ENCODE measurements at regions not wholly inside any gene's neighbourhood (a gene's known extent, or its start where the extent isn't known, plus 50 kb on each side); places are given as distances from the start of the nearest gene placed in this dataset.

- no peak for DNase-seq
Observed at GRCh38 chr13:38520041-38520440, 166.8 kb upstream of the FREM2 start.

DNA sequence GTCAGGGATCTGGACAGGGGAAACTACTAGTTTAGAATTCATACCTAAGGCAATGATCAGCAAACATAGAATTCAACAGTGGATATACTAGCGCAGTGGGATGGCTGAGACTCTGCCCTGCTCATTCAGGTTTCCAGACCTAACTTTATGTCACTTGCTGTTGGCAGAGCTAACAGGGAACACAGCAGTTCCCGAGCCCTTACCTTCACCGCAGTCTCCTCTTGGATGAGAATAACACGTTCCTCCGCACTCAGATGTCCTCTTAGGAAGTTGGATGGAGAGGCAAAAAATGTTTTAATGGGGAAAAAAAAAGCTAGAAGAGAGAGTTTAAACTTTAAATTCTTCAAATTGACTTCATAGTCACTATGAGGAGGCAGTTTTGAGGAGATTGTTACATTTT, 159.7 kb upstream of the FREM2 start:
- no peak for DNase-seq

GRCh38 chr13:38528986-38529385, 157.9 kb upstream of the FREM2 start:
- no peak for DNase-seq

DNA sequence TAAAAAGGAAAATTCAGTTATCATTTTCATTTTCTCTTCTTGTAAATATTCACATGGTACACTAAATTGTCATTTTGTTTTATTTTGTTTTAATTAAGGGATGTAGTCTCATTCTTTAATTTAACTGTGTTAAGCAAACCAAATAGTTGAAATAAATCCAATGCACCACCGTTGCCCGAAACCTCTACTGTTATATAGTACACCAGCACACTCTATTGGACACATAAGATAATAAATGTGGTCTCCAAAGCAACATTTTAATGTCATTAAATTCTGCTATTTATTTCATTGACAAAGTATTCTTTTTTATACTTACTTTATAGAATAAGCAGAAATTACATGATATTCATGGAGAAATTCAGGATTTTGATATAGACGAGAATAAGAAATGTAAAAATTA, 156.4 kb upstream of the FREM2 start:
- DNase-seq, result peak; percentile 22

DNA sequence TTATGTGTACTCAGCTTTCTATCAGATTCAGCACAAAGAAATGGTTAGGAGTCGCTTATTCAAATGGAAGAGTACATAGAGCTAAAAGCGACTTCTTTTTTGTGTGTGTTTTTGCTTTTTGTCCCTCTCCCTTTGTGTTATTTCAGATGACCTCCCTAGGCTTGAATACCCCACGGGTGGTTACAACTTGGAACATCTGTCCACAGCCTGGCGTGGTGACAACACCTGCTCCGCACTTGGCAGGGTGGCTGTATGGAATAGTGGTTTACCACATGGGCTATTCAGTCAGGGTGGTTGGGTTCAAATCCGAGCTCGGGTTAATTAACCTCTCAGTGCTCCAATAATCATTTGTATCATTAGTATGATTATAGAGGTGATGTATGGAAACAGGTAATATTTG, 151.6 kb upstream of the FREM2 start:
- DNase-seq, result no peak

- no peak for DNase-seq
Observed at GRCh38 chr13:38537051-38537450, 149.8 kb upstream of the FREM2 start.

DNA sequence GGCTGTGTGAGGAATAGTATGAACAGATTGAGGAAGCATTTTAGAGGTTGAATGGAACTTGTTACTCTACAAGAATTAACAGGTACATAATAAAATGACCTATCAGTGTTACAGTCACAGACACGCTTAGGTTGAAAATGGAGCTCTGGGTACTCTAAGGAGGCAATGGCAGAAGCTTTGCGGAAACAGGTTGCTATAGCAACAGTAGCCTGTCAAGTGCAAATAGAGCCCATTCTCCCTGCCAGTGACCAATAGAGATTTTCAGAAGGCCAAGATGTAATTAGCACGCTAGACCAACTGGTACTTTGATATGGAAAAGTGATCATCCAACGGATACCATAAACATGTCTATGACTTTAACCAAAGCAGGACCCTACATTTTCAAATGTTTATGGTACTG, 148.5 kb upstream of the FREM2 start:
- no peak for DNase-seq

DNA sequence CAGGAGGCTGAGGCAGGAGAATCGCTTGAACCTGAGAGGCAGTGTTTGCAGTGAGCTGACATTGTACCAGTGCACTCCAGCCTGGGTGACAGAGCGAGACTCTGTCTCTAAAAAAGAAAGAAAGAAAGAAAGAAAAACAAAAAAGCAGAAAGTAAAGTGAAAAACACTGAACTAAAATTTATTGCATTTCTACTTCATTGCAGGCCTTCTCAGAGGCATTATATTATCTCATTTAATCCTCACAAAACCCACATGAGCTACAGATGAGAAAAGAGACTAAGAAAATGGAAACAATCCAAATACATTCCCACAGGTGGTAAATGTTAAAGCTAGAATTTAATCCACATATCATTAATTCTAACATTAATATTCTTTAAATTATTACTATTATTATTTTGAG, 147.2 kb upstream of the FREM2 start:
- no peak for DNase-seq

DNA sequence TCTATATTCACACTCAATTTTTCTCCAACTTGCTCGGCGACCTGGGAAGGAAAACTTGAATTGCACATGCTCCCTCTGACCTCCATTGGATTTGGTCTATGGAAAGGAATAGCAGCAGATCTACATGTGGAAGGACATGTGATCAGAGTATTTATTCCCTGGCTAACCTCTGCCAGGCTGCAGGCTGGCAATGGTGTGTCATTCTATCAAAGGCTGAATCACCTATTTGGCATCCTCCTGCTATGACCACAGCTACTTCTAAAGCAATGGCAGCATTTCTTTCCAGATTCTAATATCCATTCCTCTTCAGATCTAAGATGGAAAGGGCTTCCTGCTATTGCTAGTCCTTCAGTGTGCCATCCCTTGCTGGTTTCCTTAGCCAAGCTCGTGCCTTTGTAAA, 144.3 kb upstream of the FREM2 start:
- DNase-seq, result no peak

- no peak for DNase-seq
Observed at GRCh38 chr13:38543561-38543960, 143.3 kb upstream of the FREM2 start.

DNA sequence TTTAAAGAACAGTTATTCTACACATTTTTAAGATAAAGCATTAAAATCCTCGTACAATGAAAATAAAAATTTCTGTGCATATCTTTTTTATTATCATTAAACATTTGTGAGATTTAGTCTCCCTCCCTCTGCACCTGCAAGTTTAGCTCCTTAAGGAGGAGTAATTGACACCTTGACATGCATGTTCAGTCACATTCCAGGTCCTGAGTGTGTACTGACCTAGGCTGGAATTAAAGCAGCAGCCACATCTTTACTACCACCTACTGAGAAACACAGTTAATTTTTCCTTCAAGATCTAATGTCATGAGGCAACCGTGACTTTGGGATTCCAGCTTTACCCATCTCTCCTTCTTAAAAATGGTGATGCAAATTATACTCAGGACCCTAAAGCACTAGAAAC, 123.1 kb upstream of the FREM2 start:
- DNase-seq, result no peak

- no peak for DNase-seq
Observed at GRCh38 chr13:38564256-38565150, 122.4 kb upstream of the FREM2 start.

GRCh38 chr13:38566023-38566422, 120.9 kb upstream of the FREM2 start:
- DNase-seq, result no peak

DNA sequence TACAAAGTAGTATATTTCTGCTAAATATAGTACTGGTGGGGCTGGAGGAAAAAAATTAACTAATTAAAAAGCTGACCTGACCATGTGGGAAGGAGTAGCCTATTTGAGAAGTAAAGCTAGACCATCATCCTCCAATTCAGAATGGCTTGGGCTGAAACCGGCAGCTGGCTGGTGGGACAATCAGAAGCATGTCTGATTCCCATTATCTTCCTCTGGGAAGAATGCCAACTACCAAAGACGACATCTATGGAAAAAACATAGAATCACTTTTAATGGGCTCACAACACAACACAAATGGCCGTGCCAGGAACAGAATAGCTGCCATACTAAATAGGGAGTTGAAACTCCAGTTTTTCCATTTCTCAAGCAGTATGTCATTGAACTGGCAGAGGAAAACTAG, 120.4 kb upstream of the FREM2 start:
- DNase-seq, result no peak

- DNase-seq, result no peak
Observed at GRCh38 chr13:38570706-38571105, 116.2 kb upstream of the FREM2 start.

DNA sequence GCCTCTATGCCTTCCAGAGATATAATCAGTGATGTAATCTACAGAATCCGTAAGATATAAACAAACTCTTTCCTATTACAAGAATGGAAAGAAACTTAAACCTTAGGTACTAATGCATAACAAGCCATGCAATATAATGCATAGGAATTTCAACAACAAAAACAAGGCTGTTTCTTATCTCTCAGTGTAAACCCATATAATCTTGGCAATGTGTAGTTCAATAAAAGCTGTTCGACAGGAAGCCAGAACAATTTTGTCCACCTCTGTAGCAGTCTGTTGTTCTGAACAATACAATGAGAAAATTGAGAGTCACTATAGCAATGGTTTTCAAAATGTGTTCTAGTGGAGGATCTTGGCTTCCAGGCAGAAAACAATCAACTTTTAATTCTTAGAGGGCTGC, 111.5 kb upstream of the FREM2 start:
- no peak for DNase-seq

GRCh38 chr13:38577048-38577447, 109.8 kb upstream of the FREM2 start:
- DNase-seq, result no peak

DNA sequence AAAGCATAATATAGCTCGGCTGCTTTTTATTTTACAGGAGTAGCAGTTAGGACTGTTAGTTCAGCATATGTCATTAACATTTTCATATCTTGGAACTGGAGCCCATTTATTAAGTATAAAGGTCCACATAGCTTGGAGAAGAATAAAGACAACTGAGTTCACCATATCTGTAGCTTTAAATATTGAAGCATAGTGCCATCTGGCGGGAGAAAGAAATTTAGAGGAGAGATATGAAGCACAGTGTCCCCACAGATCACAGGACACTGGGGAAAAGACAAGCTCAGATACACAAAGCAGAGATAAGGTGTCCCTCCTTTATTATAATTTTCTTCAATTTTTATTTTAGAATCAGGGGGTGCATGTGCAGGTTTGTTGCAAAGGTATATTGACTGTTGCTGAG, 104.7 kb upstream of the FREM2 start:
- peak; percentile 63 for DNase-seq

- DNase-seq, result no peak
Observed at GRCh38 chr13:38590230-38590629, 96.6 kb upstream of the FREM2 start.

DNA sequence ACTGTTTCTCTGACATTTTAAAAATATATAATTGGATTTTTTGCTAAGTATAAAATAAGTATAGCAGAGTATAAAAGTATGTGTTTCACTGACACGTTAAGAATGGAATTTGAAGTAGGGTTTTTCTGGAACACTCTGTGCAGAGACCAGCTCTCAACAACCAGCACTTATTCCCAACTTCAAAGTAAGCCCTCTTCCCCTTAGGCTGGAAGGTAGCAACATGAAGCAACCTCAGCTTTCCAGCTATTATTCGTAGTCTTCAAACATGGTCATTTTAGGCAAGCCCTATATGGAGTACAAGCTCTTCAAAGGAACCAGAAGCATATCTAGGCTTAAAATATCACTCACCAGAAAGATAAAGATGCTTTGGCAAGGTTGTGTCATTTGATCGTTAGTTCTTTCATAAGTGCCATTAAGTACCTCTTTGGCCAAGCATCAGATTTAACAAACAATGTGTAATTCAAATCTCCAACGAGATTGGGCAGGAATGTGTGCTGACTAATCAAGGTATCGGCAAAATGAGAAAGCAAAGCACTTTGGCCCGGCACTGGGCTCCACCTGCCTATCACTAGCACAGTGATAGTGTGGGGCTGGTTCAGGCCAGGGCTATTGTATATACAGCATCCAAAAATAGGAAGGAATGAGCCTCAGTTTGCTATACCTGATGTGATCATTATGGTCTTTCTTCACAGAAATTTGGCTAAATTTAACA, 95.9 kb upstream of the FREM2 start:
- no peak for DNase-seq

- DNase-seq, result peak; percentile 1
Observed at GRCh38 chr13:38602266-38602665, 84.6 kb upstream of the FREM2 start.

DNA sequence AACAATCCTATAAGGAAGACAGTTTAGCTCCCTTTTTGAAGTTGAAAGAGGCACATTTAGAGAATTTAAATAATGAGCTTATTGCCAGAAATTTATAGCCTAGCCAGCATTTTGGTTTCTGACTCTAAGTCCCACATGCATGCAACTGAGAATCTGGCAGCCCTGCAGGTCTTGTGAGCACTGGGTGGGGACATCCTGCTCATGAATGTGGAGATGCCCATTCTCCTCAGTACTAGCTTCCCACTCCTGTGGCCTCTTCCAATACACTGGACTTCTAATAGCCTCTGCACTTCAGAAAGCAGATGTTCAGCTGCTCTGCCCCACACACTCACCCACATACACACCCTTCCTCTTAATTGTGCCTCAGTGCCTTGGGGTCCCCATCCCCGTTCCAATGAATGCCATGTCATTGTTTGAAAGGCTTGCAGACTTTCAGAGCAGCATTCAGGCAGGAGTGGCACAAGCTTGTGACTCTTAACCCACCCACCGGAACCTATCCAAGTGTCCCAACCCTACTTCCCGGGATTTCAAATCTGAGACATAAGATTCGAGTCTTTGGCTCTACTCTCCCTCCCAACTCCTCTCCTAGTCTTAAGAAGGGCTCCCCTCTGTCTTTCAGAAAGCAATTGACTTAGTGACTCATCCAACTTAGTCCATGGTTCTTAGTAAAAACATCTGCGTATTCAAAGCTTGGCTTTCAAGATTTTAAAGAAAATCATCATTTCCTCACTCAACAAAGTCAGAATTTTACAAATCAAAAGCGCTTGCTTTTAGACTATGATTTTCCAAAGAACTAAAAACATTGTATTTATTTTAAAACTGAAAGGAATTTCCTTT, 80.0 kb upstream of the FREM2 start:
- no peak for DNase-seq

DNA sequence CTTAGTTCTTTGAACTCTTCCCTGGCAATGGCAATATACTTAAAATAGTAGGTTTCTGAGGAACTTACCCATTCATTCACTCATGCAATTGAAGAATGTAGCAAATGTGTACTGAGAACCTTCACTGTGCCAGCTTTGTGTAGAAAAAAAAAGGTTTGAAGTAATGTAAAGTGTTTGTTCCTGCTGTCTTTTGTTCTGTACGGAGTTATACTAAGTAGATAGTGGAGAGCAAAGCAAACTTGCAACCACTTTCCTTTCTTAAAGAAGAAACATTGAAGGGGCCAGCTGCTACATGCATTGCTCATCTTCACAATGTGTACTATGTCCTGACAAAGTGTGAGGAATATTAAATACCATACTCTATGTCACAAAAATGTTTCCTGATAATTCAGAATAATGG, 68.9 kb upstream of the FREM2 start:
- DNase-seq, result no peak

- DNase-seq, result no peak
Observed at GRCh38 chr13:38618336-38618735, 68.5 kb upstream of the FREM2 start.
